Smooth muscle cell (in vitro differentiated cells): ENCODE measurements at regions not wholly inside any gene's neighbourhood (a gene's known extent, or its start where the extent isn't known, plus 50 kb on each side); places are given as distances from the start of the nearest gene placed in this dataset.

Experiments used
- DNase-seq: peaks from one replicate; lab custom pipeline; 2025; ENCODE audit not compliant: unreplicated experiment; lab: John Stamatoyannopoulos, UW
- H2AFZ ChIP-seq: fragments of 200-600 bp; sonication (generic); 2 replicates; pipeline ENCODE4 v1.6.0; 2016; ENCODE audit warnings: antibody characterized with exemption, low read depth, mild to moderate bottlenecking
- H3F3A ChIP-seq: fragments of 200-600 bp; sonication (generic); 2 replicates; pipeline ENCODE4 v1.6.0; 2017; ENCODE audit warnings: antibody characterized with exemption, low read depth
- H3K27ac ChIP-seq: fragments of 200-600 bp; sonication (generic); 2 replicates; pipeline ENCODE4 v1.5.1; 2016; ENCODE audit warnings: low read depth, mild to moderate bottlenecking
- H3K27me3 ChIP-seq: fragments of 200-600 bp; sonication (generic); 2 replicates; pipeline ENCODE4 v1.6.1; 2016; ENCODE audit warnings: low read depth, mild to moderate bottlenecking
- H3K36me3 ChIP-seq: fragments of 200-600 bp; sonication (generic); 2 replicates; pipeline ENCODE4 v1.5.1; 2016; ENCODE audit warnings: low read depth
- H3K4me1 ChIP-seq: fragments of 200-600 bp; sonication (generic); 2 replicates; pipeline ENCODE4 v1.5.1; 2016; ENCODE audit warnings: low read depth
- H3K4me2 ChIP-seq: fragments of 200-600 bp; sonication (generic); 2 replicates; pipeline ENCODE4 v1.6.0; 2016; ENCODE audit warnings: mild to moderate bottlenecking
- H3K4me3 ChIP-seq: fragments of 200-600 bp; sonication (generic); 2 replicates; pipeline ENCODE4 v1.5.1; 2016; ENCODE audit warnings: mild to moderate bottlenecking
- H3K79me2 ChIP-seq: fragments of 200-600 bp; sonication (generic); 2 replicates; pipeline ENCODE4 v1.6.0; 2016; ENCODE audit warnings: low read depth, mild to moderate bottlenecking
- H3K9ac ChIP-seq: fragments of 200-600 bp; sonication (generic); 2 replicates; pipeline ENCODE4 v1.6.0; 2016; ENCODE audit warnings: low read depth
- H3K9me3 ChIP-seq: fragments of 200-600 bp; sonication (generic); replicated peaks from 2 replicates; pipeline ENCODE4 v1.5.1; 2016; ENCODE audit warnings: low read depth
- H4K20me1 ChIP-seq: fragments of 200-600 bp; sonication (generic); 2 replicates; pipeline ENCODE4 v1.6.0; 2016; ENCODE audit warnings: low read depth
- WGBS: methylation state at CpG from one replicate; pipeline ENCODE4 v1.1.7; 2016; ENCODE audit warnings: low lambda C conversion rate; 5-methylcytosine and 5-hydroxymethylcytosine counted together
- TF ChIP-seq, protein P1 (sequence below): fragments of 200-600 bp; sonication (generic); IDR thresholded peaks from 2 replicates; pipeline ENCODE4 v1.5.1; 2017; ENCODE audit warnings: borderline replicate concordance, mild to moderate bottlenecking, antibody characterized with exemption; ENCODE audit not compliant: insufficient read depth, poor library complexity, severe bottlenecking

DNA sequence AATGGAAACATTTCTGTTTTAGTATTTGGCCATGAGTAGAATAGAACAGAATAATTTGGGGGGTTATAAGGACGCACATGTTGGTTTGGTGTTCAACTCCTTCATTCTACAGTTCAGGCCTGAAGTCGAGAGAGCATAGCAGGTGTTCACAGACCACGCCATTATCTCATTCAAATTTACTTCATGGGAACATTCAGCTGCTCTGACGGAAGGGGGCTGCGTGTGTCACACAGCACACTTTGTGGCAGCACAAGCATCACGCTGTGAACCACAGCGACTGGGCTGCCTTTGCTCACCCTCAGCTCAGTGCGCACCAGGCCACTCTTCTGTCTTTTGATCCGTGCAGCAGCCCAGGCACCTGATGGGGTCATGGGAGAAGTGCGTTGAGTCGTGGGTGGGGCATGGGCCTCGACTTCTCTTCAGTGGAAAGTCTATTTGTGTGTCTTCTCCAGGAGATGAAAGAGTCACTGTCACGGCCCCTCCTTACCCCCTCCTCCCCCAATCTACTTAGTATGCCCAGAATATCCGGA, 348.6 kb upstream of the SALL3 start:
- no peaks in the 10 kb centered on the region for H3K4me1 ChIP-seq
- no peaks in the 10 kb centered on the region for H3K36me3 ChIP-seq
- TF ChIP-seq, protein P1, sequence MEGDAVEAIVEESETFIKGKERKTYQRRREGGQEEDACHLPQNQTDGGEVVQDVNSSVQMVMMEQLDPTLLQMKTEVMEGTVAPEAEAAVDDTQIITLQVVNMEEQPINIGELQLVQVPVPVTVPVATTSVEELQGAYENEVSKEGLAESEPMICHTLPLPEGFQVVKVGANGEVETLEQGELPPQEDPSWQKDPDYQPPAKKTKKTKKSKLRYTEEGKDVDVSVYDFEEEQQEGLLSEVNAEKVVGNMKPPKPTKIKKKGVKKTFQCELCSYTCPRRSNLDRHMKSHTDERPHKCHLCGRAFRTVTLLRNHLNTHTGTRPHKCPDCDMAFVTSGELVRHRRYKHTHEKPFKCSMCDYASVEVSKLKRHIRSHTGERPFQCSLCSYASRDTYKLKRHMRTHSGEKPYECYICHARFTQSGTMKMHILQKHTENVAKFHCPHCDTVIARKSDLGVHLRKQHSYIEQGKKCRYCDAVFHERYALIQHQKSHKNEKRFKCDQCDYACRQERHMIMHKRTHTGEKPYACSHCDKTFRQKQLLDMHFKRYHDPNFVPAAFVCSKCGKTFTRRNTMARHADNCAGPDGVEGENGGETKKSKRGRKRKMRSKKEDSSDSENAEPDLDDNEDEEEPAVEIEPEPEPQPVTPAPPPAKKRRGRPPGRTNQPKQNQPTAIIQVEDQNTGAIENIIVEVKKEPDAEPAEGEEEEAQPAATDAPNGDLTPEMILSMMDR, result no peak
- no peak overlapping the region for H3K4me3 ChIP-seq
- no peaks in the 10 kb centered on the region for H3K9me3 ChIP-seq
- H3K27me3 ChIP-seq, result no peaks in the 10 kb centered on the region
- no peak overlapping the region for H2AFZ ChIP-seq
- no peak for DNase-seq
- H3K4me2 ChIP-seq, result no peak overlapping the region
- H3K27ac ChIP-seq, result no peak overlapping the region
- no peak overlapping the region for H3K9ac ChIP-seq
- no peaks in the 10 kb centered on the region for H4K20me1 ChIP-seq
- no peaks in the 10 kb centered on the region for H3F3A ChIP-seq
- WGBS, result 86% methylated on average over 14 of the region's 14 CpGs
- no peaks in the 10 kb centered on the region for H3K79me2 ChIP-seq

DNA sequence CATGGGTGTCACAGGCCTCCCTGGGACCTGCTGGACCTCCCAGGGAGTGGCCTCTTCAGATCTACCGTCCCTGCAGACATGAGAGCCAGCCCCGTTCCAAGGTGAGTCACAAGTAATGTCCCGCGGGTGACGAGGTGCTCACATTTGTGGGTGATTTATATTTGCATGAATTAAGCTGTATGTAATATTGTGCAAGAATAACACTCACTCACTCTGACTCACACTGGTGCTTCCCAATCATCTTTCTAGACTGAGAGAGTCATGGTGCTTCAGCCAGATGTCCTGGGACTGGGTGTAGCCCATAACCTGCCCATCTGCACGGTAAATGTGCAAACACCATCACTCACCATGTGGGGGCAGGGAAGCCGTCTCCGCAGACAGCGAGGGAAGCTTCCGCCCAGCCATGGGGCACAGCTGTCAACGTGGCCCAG, 347.5 kb upstream of the SALL3 start:
- Histone ChIP-seq H3K4me1 (no peaks in the 10 kb centered on the region), H2AFZ (no peak overlapping the region), H3K4me3 (no peak overlapping the region), H3K27ac (no peak overlapping the region), H3K9me3 (no peaks in the 10 kb centered on the region), H3K79me2 (no peaks in the 10 kb centered on the region), H3K36me3 (no peaks in the 10 kb centered on the region), H4K20me1 (no peaks in the 10 kb centered on the region), H3K4me2 (no peak overlapping the region), H3F3A (no peaks in the 10 kb centered on the region), H3K27me3 (no peaks in the 10 kb centered on the region), H3K9ac (no peak overlapping the region)
- TF ChIP-seq, protein P1, result no peak
- no peak for DNase-seq
- 79% methylated on average over 11 of the region's 11 CpGs for WGBS

DNA sequence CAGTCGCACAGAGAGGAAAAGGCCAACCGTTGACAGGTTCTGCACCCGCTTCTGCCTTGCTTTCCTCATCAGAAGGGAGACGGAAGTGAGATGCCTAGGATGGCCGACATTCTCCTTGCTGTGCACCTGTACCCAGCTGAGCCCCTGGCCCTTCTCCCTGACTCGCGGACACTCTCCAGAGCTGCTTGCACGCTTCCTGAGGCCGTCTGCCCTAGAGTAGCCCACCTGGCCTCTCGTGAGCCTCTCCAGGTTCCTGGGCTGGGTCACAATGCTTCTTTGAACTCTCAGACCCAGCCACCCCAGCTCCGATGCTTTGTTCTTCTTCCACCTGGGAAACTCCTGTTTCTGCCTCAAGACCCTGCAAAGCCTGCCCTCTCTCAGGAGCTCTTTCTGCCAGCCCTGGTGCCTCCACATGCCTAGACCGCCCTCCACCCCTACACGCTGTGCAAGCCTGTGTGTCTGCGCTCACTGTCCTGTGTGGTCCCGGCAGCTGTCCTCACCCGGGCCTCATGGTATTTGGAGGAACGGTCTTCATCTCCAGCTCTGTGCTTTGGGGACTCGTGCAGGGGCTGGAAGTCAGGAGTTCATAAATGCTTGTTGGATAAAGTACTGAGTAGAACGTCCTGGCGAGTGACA, 345.4 kb upstream of the SALL3 start:
- Histone ChIP-seq H3K4me1 (no peaks in the 10 kb centered on the region), H3K79me2 (no peaks in the 10 kb centered on the region), H3K36me3 (no peaks in the 10 kb centered on the region), H2AFZ (no peak overlapping the region), H3K9ac (no peak overlapping the region), H4K20me1 (no peaks in the 10 kb centered on the region), H3F3A (no peaks in the 10 kb centered on the region), H3K9me3 (no peaks in the 10 kb centered on the region), H3K27me3 (no peaks in the 10 kb centered on the region), H3K27ac (no peak overlapping the region), H3K4me2 (no peak overlapping the region), H3K4me3 (no peak overlapping the region)
- WGBS, result 83% methylated on average over 20 of the region's 20 CpGs
- no peak for DNase-seq
- TF ChIP-seq, protein P1, result no peak
